Activated CD4-positive, alpha-beta T cell treated with anti-CD3 and anti-CD28 coated beads for 48 hours (primary cell): ENCODE measurements at regions not wholly inside any gene's neighbourhood (a gene's known extent, or its start where the extent isn't known, plus 50 kb on each side); places are given as distances from the start of the nearest gene placed in this dataset.

Source experiments
- DNase-seq: peaks from one replicate; pipeline ENCODE4 v3.0.0-alpha.2; 2020

- no peak for DNase-seq
Observed at GRCh38 chr7:121447243-121447910, 51.3 kb upstream of the FAM3C start.

DNA sequence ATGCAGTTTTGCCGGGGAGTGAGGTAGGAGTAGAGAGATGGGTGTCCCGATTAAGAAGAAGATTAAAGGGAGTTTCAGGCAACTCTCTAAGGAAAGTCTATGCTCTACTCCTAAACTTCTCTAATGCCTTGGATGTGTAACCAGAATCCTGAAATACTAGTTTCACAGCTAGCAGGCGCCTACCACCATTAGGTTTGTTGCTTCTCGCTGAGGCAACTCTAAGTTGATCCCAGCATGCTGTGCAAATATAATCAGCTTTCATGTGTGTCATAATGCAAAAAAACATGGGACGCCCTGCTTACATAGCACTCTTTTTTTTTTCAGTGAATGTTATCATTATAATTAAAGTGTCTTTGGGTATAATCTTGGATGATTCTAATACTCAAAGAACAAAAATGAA lies 50.4 kb upstream of the FAM3C start:
- no peak for DNase-seq
